ENCODE measurements at regions not wholly inside any gene's neighbourhood (a gene's known extent, or its start where the extent isn't known, plus 50 kb on each side); places are given as distances from the start of the nearest gene placed in this dataset.

- no peak overlapping the region for H3K4me3 ChIP-seq (ENCODE audit: low read depth, low read length)
- no peak for DNase-seq
- TF ChIP-seq, protein P1, sequence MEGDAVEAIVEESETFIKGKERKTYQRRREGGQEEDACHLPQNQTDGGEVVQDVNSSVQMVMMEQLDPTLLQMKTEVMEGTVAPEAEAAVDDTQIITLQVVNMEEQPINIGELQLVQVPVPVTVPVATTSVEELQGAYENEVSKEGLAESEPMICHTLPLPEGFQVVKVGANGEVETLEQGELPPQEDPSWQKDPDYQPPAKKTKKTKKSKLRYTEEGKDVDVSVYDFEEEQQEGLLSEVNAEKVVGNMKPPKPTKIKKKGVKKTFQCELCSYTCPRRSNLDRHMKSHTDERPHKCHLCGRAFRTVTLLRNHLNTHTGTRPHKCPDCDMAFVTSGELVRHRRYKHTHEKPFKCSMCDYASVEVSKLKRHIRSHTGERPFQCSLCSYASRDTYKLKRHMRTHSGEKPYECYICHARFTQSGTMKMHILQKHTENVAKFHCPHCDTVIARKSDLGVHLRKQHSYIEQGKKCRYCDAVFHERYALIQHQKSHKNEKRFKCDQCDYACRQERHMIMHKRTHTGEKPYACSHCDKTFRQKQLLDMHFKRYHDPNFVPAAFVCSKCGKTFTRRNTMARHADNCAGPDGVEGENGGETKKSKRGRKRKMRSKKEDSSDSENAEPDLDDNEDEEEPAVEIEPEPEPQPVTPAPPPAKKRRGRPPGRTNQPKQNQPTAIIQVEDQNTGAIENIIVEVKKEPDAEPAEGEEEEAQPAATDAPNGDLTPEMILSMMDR (IDR thresholded peaks at IDR 0.05; ENCODE audit: low read depth, low read length), result no peak
- H3K36me3 ChIP-seq, result no peaks in the 10 kb centered on the region
- no peaks in the 10 kb centered on the region for H3K9me3 ChIP-seq
- H3K4me1 ChIP-seq, result no peaks in the 10 kb centered on the region
- no peaks in the 10 kb centered on the region for H3K27me3 ChIP-seq
These were observed 57.4 kb downstream of the FAM241B start for GRCh38 chr10:69687426-69687825.

DNA sequence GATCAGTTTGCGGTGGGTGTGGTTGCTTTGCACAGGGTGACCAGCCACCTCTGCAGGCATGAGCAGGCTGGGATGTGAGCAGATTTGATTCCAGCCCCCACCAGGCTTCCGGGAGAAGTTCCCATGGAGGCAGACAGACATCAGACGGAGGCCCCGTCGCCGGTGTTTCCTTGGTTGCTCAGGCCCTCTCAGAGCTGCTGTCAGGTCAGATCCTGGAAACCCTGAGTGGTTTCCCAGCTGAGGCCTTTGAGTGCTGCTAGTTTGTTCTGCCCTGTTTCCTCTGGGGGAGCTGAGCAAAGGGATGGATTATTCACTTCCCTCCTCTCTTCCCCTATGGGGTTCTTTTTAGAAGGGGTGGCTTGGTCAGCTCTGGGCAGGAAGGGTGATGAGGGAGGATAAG, 62.2 kb downstream of the FAM241B start:
- no peak for DNase-seq
- Histone ChIP-seq H3K4me1 (no peaks in the 10 kb centered on the region), H3K4me3 (ENCODE audit: low read depth, low read length) (no peak overlapping the region), H3K27me3 (no peaks in the 10 kb centered on the region), H3K36me3 (no peaks in the 10 kb centered on the region), H3K9me3 (no peaks in the 10 kb centered on the region)
- TF ChIP-seq, protein P1 (IDR thresholded peaks at IDR 0.05; ENCODE audit: low read depth, low read length), result no peak

DNA sequence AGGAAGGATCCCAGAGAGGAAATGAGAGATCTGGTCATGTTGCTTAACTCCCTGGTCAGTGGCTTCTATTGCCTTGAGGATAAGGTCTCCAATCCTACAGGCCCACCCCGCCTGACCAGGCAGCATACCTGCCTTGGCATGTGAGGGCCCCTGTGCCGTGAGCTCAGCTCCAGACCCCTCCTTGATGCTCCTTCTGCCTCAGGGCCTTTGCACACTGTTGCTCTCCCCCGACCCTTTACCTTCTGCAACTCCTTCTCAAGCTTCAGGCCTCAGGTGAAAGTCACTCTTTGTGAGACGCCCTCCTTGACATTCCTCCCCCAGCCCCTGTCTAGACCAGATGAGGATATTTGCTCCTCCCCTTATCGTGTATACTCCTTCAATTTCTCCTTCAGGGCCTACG, 62.8 kb downstream of the FAM241B start:
- no peaks in the 10 kb centered on the region for H3K4me1 ChIP-seq
- TF ChIP-seq, protein P1 (IDR thresholded peaks at IDR 0.05; ENCODE audit: low read depth, low read length), result no peak
- no peak for DNase-seq
- no peaks in the 10 kb centered on the region for H3K27me3 ChIP-seq
- H3K4me3 ChIP-seq (ENCODE audit: low read depth, low read length), result no peak overlapping the region
- no peaks in the 10 kb centered on the region for H3K36me3 ChIP-seq
- no peaks in the 10 kb centered on the region for H3K9me3 ChIP-seq

GRCh38 chr10:69693886-69694285, 63.8 kb downstream of the FAM241B start:
- Histone ChIP-seq H3K4me3 (ENCODE audit: low read depth, low read length) (no peak overlapping the region), H3K4me1 (no peaks in the 10 kb centered on the region), H3K36me3 (no peaks in the 10 kb centered on the region), H3K9me3 (no peaks in the 10 kb centered on the region), H3K27me3 (no peaks in the 10 kb centered on the region)
- DNase-seq, result no peak
- TF ChIP-seq, protein P1 (IDR thresholded peaks at IDR 0.05; ENCODE audit: low read depth, low read length), result no peak

- Histone ChIP-seq H3K4me3 (ENCODE audit: low read depth, low read length) (no peak overlapping the region), H3K36me3 (no peaks in the 10 kb centered on the region), H3K4me1 (no peaks in the 10 kb centered on the region), H3K9me3 (no peaks in the 10 kb centered on the region), H3K27me3 (no peaks in the 10 kb centered on the region)
- DNase-seq, result no peak
- TF ChIP-seq, protein P1 (IDR thresholded peaks at IDR 0.05; ENCODE audit: low read depth, low read length), result peak; percentile 37
These were observed 66.2 kb downstream of the FAM241B start for GRCh38 chr10:69696073-69696731.

- no peaks in the 10 kb centered on the region for H3K36me3 ChIP-seq
- H3K4me1 ChIP-seq, result no peaks in the 10 kb centered on the region
- H3K9me3 ChIP-seq, result no peaks in the 10 kb centered on the region
- TF ChIP-seq, protein P1 (IDR thresholded peaks at IDR 0.05; ENCODE audit: low read depth, low read length), result no peak
- no peak for DNase-seq
- H3K4me3 ChIP-seq (ENCODE audit: low read depth, low read length), result no peak overlapping the region
- no peaks in the 10 kb centered on the region for H3K27me3 ChIP-seq
These were observed 67.0 kb downstream of the FAM241B start for GRCh38 chr10:69697006-69697405.

Measured in BE2C (cell line).